ENCODE measurements at regions not wholly inside any gene's neighbourhood (a gene's known extent, or its start where the extent isn't known, plus 50 kb on each side); places are given as distances from the start of the nearest gene placed in this dataset.

DNA sequence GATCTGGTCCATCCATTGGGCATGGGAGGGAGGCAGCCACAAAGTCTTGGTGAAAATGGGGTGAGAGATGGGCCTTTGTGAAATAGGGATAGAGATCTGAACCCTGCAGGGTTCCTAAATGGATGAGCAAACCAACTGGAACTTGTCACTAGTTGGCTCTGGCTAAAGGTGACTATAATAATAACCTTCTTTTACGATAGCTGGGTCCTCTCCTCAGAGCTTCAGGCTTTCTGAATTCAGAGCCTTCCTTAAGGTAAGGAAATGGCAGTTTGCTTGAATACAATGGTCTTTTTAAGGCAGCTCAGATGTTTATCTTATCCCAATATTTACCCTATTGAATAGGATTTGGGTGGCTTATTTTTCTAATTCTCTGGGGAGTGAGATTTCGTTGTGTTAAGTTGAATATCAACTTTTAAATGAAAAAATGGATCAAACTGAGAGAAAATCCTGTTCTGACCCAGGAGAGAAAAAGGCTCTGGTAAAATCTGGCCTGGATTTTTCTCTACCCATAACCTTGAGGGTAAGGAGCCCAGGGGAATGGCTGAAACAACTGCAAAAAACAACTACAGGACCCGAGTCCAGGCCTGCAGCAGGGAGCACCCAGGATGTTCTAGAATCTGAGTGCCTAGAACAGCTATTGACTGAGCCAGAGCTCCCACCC lies 61.1 kb upstream of the CXCR4 start:
- TF ChIP-seq POLR2AphosphoS5 (IDR thresholded peaks at IDR 0.05) (no peak), POLR2A (IDR thresholded peaks at IDR 0.05) (no peak), EP300 (IDR thresholded peaks at IDR 0.05) (no peak)
- TF ChIP-seq, protein P1, sequence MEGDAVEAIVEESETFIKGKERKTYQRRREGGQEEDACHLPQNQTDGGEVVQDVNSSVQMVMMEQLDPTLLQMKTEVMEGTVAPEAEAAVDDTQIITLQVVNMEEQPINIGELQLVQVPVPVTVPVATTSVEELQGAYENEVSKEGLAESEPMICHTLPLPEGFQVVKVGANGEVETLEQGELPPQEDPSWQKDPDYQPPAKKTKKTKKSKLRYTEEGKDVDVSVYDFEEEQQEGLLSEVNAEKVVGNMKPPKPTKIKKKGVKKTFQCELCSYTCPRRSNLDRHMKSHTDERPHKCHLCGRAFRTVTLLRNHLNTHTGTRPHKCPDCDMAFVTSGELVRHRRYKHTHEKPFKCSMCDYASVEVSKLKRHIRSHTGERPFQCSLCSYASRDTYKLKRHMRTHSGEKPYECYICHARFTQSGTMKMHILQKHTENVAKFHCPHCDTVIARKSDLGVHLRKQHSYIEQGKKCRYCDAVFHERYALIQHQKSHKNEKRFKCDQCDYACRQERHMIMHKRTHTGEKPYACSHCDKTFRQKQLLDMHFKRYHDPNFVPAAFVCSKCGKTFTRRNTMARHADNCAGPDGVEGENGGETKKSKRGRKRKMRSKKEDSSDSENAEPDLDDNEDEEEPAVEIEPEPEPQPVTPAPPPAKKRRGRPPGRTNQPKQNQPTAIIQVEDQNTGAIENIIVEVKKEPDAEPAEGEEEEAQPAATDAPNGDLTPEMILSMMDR (IDR thresholded peaks at IDR 0.05) = no peak
- intact Hi-C loops (cut with DNase I) = no loop called here
- no peak overlapping the region for H3K4me3 ChIP-seq
- H3K27me3 ChIP-seq = no peaks in the 10 kb centered on the region
- WGBS, 2 donors = 35 to 69% methylated on average over 3 of the region's 3 CpGs
- H3K4me1 ChIP-seq = no peaks in the 10 kb centered on the region
- no peaks in the 10 kb centered on the region for H3K36me3 ChIP-seq
- no peak for DNase-seq
- no peaks in the 10 kb centered on the region for H3K9me3 ChIP-seq
- H3K27ac ChIP-seq = no peak overlapping the region

GRCh38 chr2:136175868-136176267 lies 57.9 kb upstream of the CXCR4 start:
- TF ChIP-seq POLR2AphosphoS5 (IDR thresholded peaks at IDR 0.05) (no peak), EP300 (IDR thresholded peaks at IDR 0.05) (no peak), POLR2A (IDR thresholded peaks at IDR 0.05) (no peak)
- TF ChIP-seq, protein P1 (IDR thresholded peaks at IDR 0.05) = no peak
- H3K9me3 ChIP-seq = no peaks in the 10 kb centered on the region
- H3K27me3 ChIP-seq = no peaks in the 10 kb centered on the region
- no peak for DNase-seq
- no peak overlapping the region for H3K27ac ChIP-seq
- intact Hi-C loops (cut with DNase I) = no loop called here
- no peaks in the 10 kb centered on the region for H3K4me1 ChIP-seq
- H3K36me3 ChIP-seq = no peaks in the 10 kb centered on the region
- no peak overlapping the region for H3K4me3 ChIP-seq

- H3K9me3 ChIP-seq = no peaks in the 10 kb centered on the region
- 93 to 97% methylated on average over 5 of the region's 5 CpGs for WGBS, 2 donors
- intact Hi-C loops (cut with DNase I) = no loop called here
Measured at GRCh38 chr2:136175466-136175865, 57.5 kb upstream of the CXCR4 start.

DNA sequence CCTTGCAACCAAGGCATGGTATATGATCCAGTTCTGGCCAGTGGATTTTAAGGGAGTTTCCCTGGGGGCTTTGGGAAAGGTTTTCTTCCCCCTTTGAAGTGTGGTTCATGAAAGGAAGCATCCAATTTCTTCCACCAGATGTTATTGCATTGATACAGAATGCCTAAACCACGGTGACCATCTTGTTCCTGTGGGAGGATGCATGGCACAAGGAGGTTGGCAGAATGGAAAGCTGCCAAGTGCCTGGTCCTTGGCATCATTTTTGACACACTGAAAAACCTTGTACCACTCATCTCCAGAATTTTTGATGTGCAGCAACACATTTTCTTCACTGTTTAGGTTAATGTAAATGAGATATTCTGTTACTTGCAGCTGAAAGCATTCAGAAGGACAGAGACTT lies 55.2 kb upstream of the CXCR4 start:
- Histone ChIP-seq H3K27ac (no peak overlapping the region), H3K9me3 (no peaks in the 10 kb centered on the region), H3K4me1 (no peaks in the 10 kb centered on the region), H3K27me3 (no peaks in the 10 kb centered on the region), H3K36me3 (no peaks in the 10 kb centered on the region), H3K4me3 (no peak overlapping the region)
- no peak for DNase-seq
- 34 to 70% methylated on average over 1 of the region's 1 CpG for WGBS, 2 donors
- intact Hi-C loops (cut with DNase I) = no loop called here
- TF ChIP-seq EP300 (IDR thresholded peaks at IDR 0.05) (no peak), POLR2AphosphoS5 (IDR thresholded peaks at IDR 0.05) (no peak), POLR2A (IDR thresholded peaks at IDR 0.05) (no peak)
- TF ChIP-seq, protein P1 (IDR thresholded peaks at IDR 0.05) = no peak

More at GRCh38 chr2:136175466-136175865, 57.5 kb upstream of the CXCR4 start:
- no peak for DNase-seq
- TF ChIP-seq, protein P1 (IDR thresholded peaks at IDR 0.05) = no peak
- no peak for TF ChIP-seq POLR2AphosphoS5 (IDR thresholded peaks at IDR 0.05)
- TF ChIP-seq EP300 (IDR thresholded peaks at IDR 0.05) = no peak
- no peak for TF ChIP-seq POLR2A (IDR thresholded peaks at IDR 0.05)
- no peaks in the 10 kb centered on the region for H3K27me3 ChIP-seq
- no peak overlapping the region for H3K4me3 ChIP-seq
- no peaks in the 10 kb centered on the region for H3K36me3 ChIP-seq
- H3K27ac ChIP-seq = no peak overlapping the region
- H3K4me1 ChIP-seq = no peaks in the 10 kb centered on the region

GRCh38 chr2:136171223-136171622 lies 53.3 kb upstream of the CXCR4 start:
- TF ChIP-seq EP300 (IDR thresholded peaks at IDR 0.05) (no peak), POLR2AphosphoS5 (IDR thresholded peaks at IDR 0.05) (no peak), POLR2A (IDR thresholded peaks at IDR 0.05) (no peak)
- no peak overlapping the region for H3K4me3 ChIP-seq
- H3K9me3 ChIP-seq = no peaks in the 10 kb centered on the region
- DNase-seq = no peak
- intact Hi-C loops (cut with DNase I) = no loop called here
- 89 to 95% methylated on average over 4 of the region's 4 CpGs for WGBS, 2 donors
- no peaks in the 10 kb centered on the region for H3K4me1 ChIP-seq
- no peak overlapping the region for H3K27ac ChIP-seq
- peaks cover 0 to 3% (median 0%) of the 10 kb centered on the region in 3 donors for H3K27me3 ChIP-seq
- no peaks in the 10 kb centered on the region for H3K36me3 ChIP-seq
